Skin epidermis (tissue), 12 donors: ENCODE measurements at regions not wholly inside any gene's neighbourhood (a gene's known extent, or its start where the extent isn't known, plus 50 kb on each side); places are given as distances from the start of the nearest gene placed in this dataset.

Experiments used
- H3K27ac ChIP-seq, 21 experiments: fragments of 200-600 bp; sonication (generic) in 11 of 21; one replicate each; pipeline ENCODE4 v1.5.0; 2020; ENCODE audit warnings: mild to moderate bottlenecking in 3 of 21, inconsistent platforms in 2 of 21, moderate library complexity in 2 of 21
- H3K4me3 ChIP-seq, 7 experiments: fragments of 200-600 bp; sonication (generic) in 2 of 7; one replicate each; pipeline ENCODE4 v1.5.0; 2020; ENCODE audit warnings: inconsistent platforms in 2 of 7, mild to moderate bottlenecking in 2 of 7, moderate library complexity in 1 of 7

- H3K4me3 ChIP-seq, result no peak overlapping the region
- H3K27ac ChIP-seq, result no peak overlapping the region
Observed at GRCh38 chr18:24725644-24726415, 265.4 kb downstream of the HRH4 start.

- H3K4me3 ChIP-seq, result peak overlapping the region in 1 of 7 experiments; percentile 11
- H3K27ac ChIP-seq, result peak overlapping the region in 3 of 21 experiments; percentile 8 to 48 (median 27)
Observed at GRCh38 chr18:24726727-24727492, 266.5 kb downstream of the HRH4 start.

- Histone ChIP-seq H3K27ac (no peak overlapping the region), H3K4me3 (no peak overlapping the region)
Observed at GRCh38 chr18:24727685-24728084, 267.2 kb downstream of the HRH4 start.

GRCh38 chr18:24731158-24731557 is 270.7 kb downstream of the HRH4 start:
- H3K27ac ChIP-seq, result no peak overlapping the region
- H3K4me3 ChIP-seq, result no peak overlapping the region

- no peak overlapping the region for H3K4me3 ChIP-seq
- no peak overlapping the region for H3K27ac ChIP-seq
Observed at GRCh38 chr18:24731981-24732380, 271.5 kb downstream of the HRH4 start.

GRCh38 chr18:24734058-24734457 is 273.6 kb downstream of the HRH4 start:
- Histone ChIP-seq H3K4me3 (no peak overlapping the region), H3K27ac (no peak overlapping the region)

GRCh38 chr18:24735624-24736231 is 275.3 kb downstream of the HRH4 start:
- H3K4me3 ChIP-seq, result no peak overlapping the region
- peak overlapping the region in 2 of 21 experiments; percentile 14 to 35 for H3K27ac ChIP-seq

- no peak overlapping the region for H3K4me3 ChIP-seq
- peak overlapping the region in 8 of 21 experiments; percentile 5 to 58 (median 28) for H3K27ac ChIP-seq
Observed at GRCh38 chr18:24736662-24737330, 276.4 kb downstream of the HRH4 start.

GRCh38 chr18:24740829-24741228 is 280.4 kb downstream of the HRH4 start:
- Histone ChIP-seq H3K4me3 (no peak overlapping the region), H3K27ac (no peak overlapping the region)

- Histone ChIP-seq H3K4me3 (no peak overlapping the region), H3K27ac (no peak overlapping the region)
Observed at GRCh38 chr18:24741321-24741720, 280.9 kb downstream of the HRH4 start.

- Histone ChIP-seq H3K4me3 (no peak overlapping the region), H3K27ac (no peak overlapping the region)
Observed at GRCh38 chr18:24741965-24742724, 281.7 kb downstream of the HRH4 start.

- H3K4me3 ChIP-seq, result no peak overlapping the region
- no peak overlapping the region for H3K27ac ChIP-seq
Observed at GRCh38 chr18:24754583-24755253, 294.3 kb downstream of the HRH4 start.

GRCh38 chr18:24756385-24756784 is 295.9 kb downstream of the HRH4 start:
- Histone ChIP-seq H3K4me3 (no peak overlapping the region), H3K27ac (no peak overlapping the region)

GRCh38 chr18:24757134-24757533 is 296.7 kb downstream of the HRH4 start:
- no peak overlapping the region for H3K27ac ChIP-seq
- H3K4me3 ChIP-seq, result no peak overlapping the region

GRCh38 chr18:24761765-24762164 is 301.3 kb downstream of the HRH4 start:
- no peak overlapping the region for H3K27ac ChIP-seq
- no peak overlapping the region for H3K4me3 ChIP-seq

GRCh38 chr18:24762511-24762910 is 302.1 kb downstream of the HRH4 start:
- Histone ChIP-seq H3K27ac (peak overlapping the region in 1 of 21 experiments; percentile 21), H3K4me3 (no peak overlapping the region)

- H3K4me3 ChIP-seq, result no peak overlapping the region
- H3K27ac ChIP-seq, result peak overlapping the region in 7 of 21 experiments; percentile 18 to 59 (median 38)
Observed at GRCh38 chr18:24763765-24764513, 303.5 kb downstream of the HRH4 start.

GRCh38 chr18:24764766-24765165 is 304.3 kb downstream of the HRH4 start:
- Histone ChIP-seq H3K4me3 (no peak overlapping the region), H3K27ac (peak overlapping the region in 3 of 21 experiments; percentile 37 to 50 (median 38))
